ENCODE measurements at regions not wholly inside any gene's neighbourhood (a gene's known extent, or its start where the extent isn't known, plus 50 kb on each side); places are given as distances from the start of the nearest gene placed in this dataset.
A peak's percentile ranks its signal among the peaks of the same experiment; 100 is the strongest.
"Not testable (repeated sequence)": the region's sequence is repeated elsewhere in the genome, so short reads cannot be mapped to it uniquely, and the experiment has no call there.

- no peak for DNase-seq
Observed at GRCh38 chr4:159552979-159553768, 450.3 kb downstream of the RAPGEF2 start.

GRCh38 chr4:159555873-159556272, 453.0 kb downstream of the RAPGEF2 start:
- DNase-seq, result no peak

- no peak for DNase-seq
Observed at GRCh38 chr4:159562366-159562765, 459.5 kb downstream of the RAPGEF2 start.

- DNase-seq, result no peak
Observed at GRCh38 chr4:159563257-159563656, 460.4 kb downstream of the RAPGEF2 start.

GRCh38 chr4:159564615-159565014, 461.7 kb downstream of the RAPGEF2 start:
- DNase-seq, result no peak

GRCh38 chr4:159566786-159567185, 463.9 kb downstream of the RAPGEF2 start:
- DNase-seq, result no peak

- DNase-seq, result no peak
Observed at GRCh38 chr4:159577241-159577640, 474.4 kb downstream of the RAPGEF2 start.

- no peak for DNase-seq
Observed at GRCh38 chr4:159582685-159583084, 479.8 kb downstream of the RAPGEF2 start.

- no peak for DNase-seq
Observed at GRCh38 chr4:159592898-159593556, 490.1 kb downstream of the RAPGEF2 start.

GRCh38 chr4:159593681-159594080, 490.8 kb downstream of the RAPGEF2 start:
- no peak for DNase-seq

- no peak for DNase-seq
Observed at GRCh38 chr4:159594576-159594975, 491.7 kb downstream of the RAPGEF2 start.

GRCh38 chr4:159595101-159595500, 492.2 kb downstream of the RAPGEF2 start:
- DNase-seq, result not testable (repeated sequence)

- DNase-seq, result no peak
Observed at GRCh38 chr4:159598602-159599001, 495.7 kb downstream of the RAPGEF2 start.

- DNase-seq, result no peak
Observed at GRCh38 chr4:159600061-159600460, 497.2 kb downstream of the RAPGEF2 start.

- no peak for DNase-seq
Observed at GRCh38 chr4:159604781-159605180, 501.9 kb downstream of the RAPGEF2 start.

GRCh38 chr4:159606835-159607234, 504.0 kb downstream of the RAPGEF2 start:
- DNase-seq, result no peak

GRCh38 chr4:159607809-159608208, 504.9 kb downstream of the RAPGEF2 start:
- peak; percentile 13 for DNase-seq

- DNase-seq, result no peak
Observed at GRCh38 chr4:159608436-159608835, 505.6 kb downstream of the RAPGEF2 start.

GRCh38 chr4:159632031-159632430, 529.2 kb downstream of the RAPGEF2 start:
- DNase-seq, result no peak

- no peak for DNase-seq
Observed at GRCh38 chr4:159639671-159640323, 536.9 kb downstream of the RAPGEF2 start.

- no peak for DNase-seq
Observed at GRCh38 chr4:159649237-159649636, 546.4 kb downstream of the RAPGEF2 start.

- DNase-seq, result no peak
Observed at GRCh38 chr4:159652871-159653270, 550.0 kb downstream of the RAPGEF2 start.

GRCh38 chr4:159655547-159655946, 552.7 kb downstream of the RAPGEF2 start:
- DNase-seq, result no peak

GRCh38 chr4:159669094-159669493, 566.2 kb downstream of the RAPGEF2 start:
- no peak for DNase-seq
